HL-60 (cell line): ENCODE measurements at regions not wholly inside any gene's neighbourhood (a gene's known extent, or its start where the extent isn't known, plus 50 kb on each side); places are given as distances from the start of the nearest gene placed in this dataset.

Experiments used
- CTCF ChIP-seq: IDR thresholded peaks from one replicate; pipeline ENCODE4 v1.5.1; 2011; ENCODE audit warnings: low read length, control low read depth, inconsistent platforms; ENCODE audit not compliant: insufficient read depth
- GABPA ChIP-seq: IDR thresholded peaks from 2 replicates; pipeline ENCODE4 v1.6.1; 2012; ENCODE audit warnings: low read depth
- POLR2AphosphoS5 ChIP-seq: IDR thresholded peaks from 2 replicates; pipeline ENCODE4 v1.6.1; 2012; ENCODE audit warnings: low read depth
- REST ChIP-seq: IDR thresholded peaks from 2 replicates; pipeline ENCODE4 v1.6.1; 2012; ENCODE audit warnings: low read depth; ENCODE audit not compliant: insufficient replicate concordance
- SPI1 ChIP-seq: IDR thresholded peaks from 2 replicates; pipeline ENCODE4 v1.6.1; 2012; ENCODE audit warnings: low read depth, mild to moderate bottlenecking, borderline replicate concordance

GRCh38 chr5:40071870-40072269 is 607.8 kb upstream of the PTGER4 start:
- TF ChIP-seq CTCF (no peak), POLR2AphosphoS5 (no peak), REST (no peak), SPI1 (no peak), GABPA (no peak)
